ENCODE measurements at regions not wholly inside any gene's neighbourhood (a gene's known extent, or its start where the extent isn't known, plus 50 kb on each side); places are given as distances from the start of the nearest gene placed in this dataset.
"Not testable (repeated sequence)": the region's sequence is repeated elsewhere in the genome, so short reads cannot be mapped to it uniquely, and the experiment has no call there.

- not testable (repeated sequence) for DNase-seq (ENCODE audit: low read depth); H3K4me3 ChIP-seq (ENCODE audit: low read length)
Measured at GRCh38 chr4:142897518-142897917, 51.4 kb upstream of the INPP4B start.

GRCh38 chr4:142900622-142901021 is 54.5 kb upstream of the INPP4B start:
- TF ChIP-seq CTCF (conservative IDR thresholded peaks at IDR 0.05; ENCODE audit: low read length): no peak
- no peak for DNase-seq (ENCODE audit: low read depth)
- H3K4me3 ChIP-seq (ENCODE audit: low read length): no peak overlapping the region

GRCh38 chr4:142901166-142901662 is 55.1 kb upstream of the INPP4B start:
- no peak for DNase-seq (ENCODE audit: low read depth)
- H3K4me3 ChIP-seq (ENCODE audit: low read length): no peak overlapping the region
- no peak for TF ChIP-seq CTCF (conservative IDR thresholded peaks at IDR 0.05; ENCODE audit: low read length)

GRCh38 chr4:142903617-142904016 is 57.5 kb upstream of the INPP4B start:
- DNase-seq (ENCODE audit: low read depth); H3K4me3 ChIP-seq (ENCODE audit: low read length): not testable (repeated sequence)

GRCh38 chr4:142909908-142910307 is 63.8 kb upstream of the INPP4B start:
- H3K4me3 ChIP-seq (ENCODE audit: low read length): no peak overlapping the region
- no peak for TF ChIP-seq CTCF (conservative IDR thresholded peaks at IDR 0.05; ENCODE audit: low read length)
- peak; percentile 6 for DNase-seq (ENCODE audit: low read depth)

GRCh38 chr4:142913034-142913433 is 66.9 kb upstream of the INPP4B start:
- DNase-seq (ENCODE audit: low read depth): no peak
- no peak for TF ChIP-seq CTCF (conservative IDR thresholded peaks at IDR 0.05; ENCODE audit: low read length)
- no peak overlapping the region for H3K4me3 ChIP-seq (ENCODE audit: low read length)

- H3K4me3 ChIP-seq (ENCODE audit: low read length): no peak overlapping the region
- peak; percentile 17 for DNase-seq (ENCODE audit: low read depth)
- no peak for TF ChIP-seq CTCF (conservative IDR thresholded peaks at IDR 0.05; ENCODE audit: low read length)
Measured at GRCh38 chr4:142913461-142914030, 67.4 kb upstream of the INPP4B start.

GRCh38 chr4:142917678-142918077 is 71.6 kb upstream of the INPP4B start:
- DNase-seq (ENCODE audit: low read depth): no peak
- no peak overlapping the region for H3K4me3 ChIP-seq (ENCODE audit: low read length)
- TF ChIP-seq CTCF (conservative IDR thresholded peaks at IDR 0.05; ENCODE audit: low read length): no peak
